Mammary epithelial cell (primary cell): ENCODE measurements at regions not wholly inside any gene's neighbourhood (a gene's known extent, or its start where the extent isn't known, plus 50 kb on each side); places are given as distances from the start of the nearest gene placed in this dataset.

Experiments used
- CTCF ChIP-seq, 2 donors: IDR thresholded peaks in 1 of 2; conservative IDR thresholded peaks in 1 of 2; 2 replicates each; pipeline ENCODE4 v1.5.1; 2011 to 2012; ENCODE audit warnings: inconsistent platforms in 2 of 2, low read length in 2 of 2, mild to moderate bottlenecking in 2 of 2, control low read depth in 1 of 2, low read depth in 1 of 2; ENCODE audit not compliant: insufficient read depth in 1 of 2; ENCODE audit errors: extremely low read depth in 1 of 2
- EZH2 ChIP-seq: IDR thresholded peaks from 2 replicates; pipeline ENCODE4 v1.6.1; 2012; ENCODE audit warnings: low read length, inconsistent platforms, borderline replicate concordance

- TF ChIP-seq CTCF (conservative IDR thresholded peaks at IDR 0.05 in 1 of 2, IDR thresholded peaks at IDR 0.05 in 1 of 2; ENCODE audit: extremely low read depth in 1 of 2, insufficient read depth in 1 of 2, low read depth in 1 of 2, low read length in 2 of 2) = no peak
- no peak for TF ChIP-seq EZH2
Observed at GRCh38 chr3:72341380-72341770, 506.9 kb downstream of the SHQ1 start.
